ENCODE measurements at regions not wholly inside any gene's neighbourhood (a gene's known extent, or its start where the extent isn't known, plus 50 kb on each side); places are given as distances from the start of the nearest gene placed in this dataset.
"Not testable (repeated sequence)": the region's sequence is repeated elsewhere in the genome, so short reads cannot be mapped to it uniquely, and the experiment has no call there.

DNA sequence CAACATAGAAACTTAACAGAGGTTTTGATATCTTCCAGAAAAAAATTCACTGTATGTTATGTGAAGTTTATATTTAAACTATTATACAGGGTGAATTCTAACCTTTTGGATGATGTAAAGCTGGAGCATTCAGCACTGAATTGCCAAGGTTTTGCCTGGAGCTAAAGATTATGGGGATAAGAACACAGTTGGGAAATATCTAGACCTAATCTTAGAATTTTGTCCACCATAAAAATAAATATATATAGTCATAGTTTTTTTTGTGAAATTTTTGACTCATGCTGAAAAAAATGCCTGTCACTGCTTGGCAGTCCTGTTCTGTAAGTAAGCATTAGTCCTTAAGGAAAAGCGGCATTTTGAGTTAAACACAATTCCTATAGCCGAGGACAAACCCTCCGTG, 339.3 kb upstream of the TMEFF2 start:
- BruUV-seq (replicated peaks), result no TSS peak
- ChIA-PET POLR2A (no interaction called here), CTCF (no interaction called here)
- Mint-ChIP-seq H3K4me3 (ENCODE audit: unreplicated experiment) (no peak overlapping the region), H3K27ac (ENCODE audit: unreplicated experiment) (no peak overlapping the region), H3K4me1 (ENCODE audit: low read depth, unreplicated experiment) (peaks cover 10% of the 10 kb centered on the region), H3K27me3 (ENCODE audit: insufficient read depth, unreplicated experiment) (no peaks in the 10 kb centered on the region), H3K9me3 (ENCODE audit: unreplicated experiment) (no peaks in the 10 kb centered on the region), H3K36me3 (ENCODE audit: insufficient read depth, unreplicated experiment) (no peaks in the 10 kb centered on the region)
- no peaks in the 10 kb centered on the region for H3K36me3 ChIP-seq (ENCODE audit: control insufficient read depth, insufficient read depth, low read length)
- H3K4me1 ChIP-seq, result 0 out of 2 replicates have a peak, but pooled peaks cover 5% of the 10 kb centered on the region
- intact Hi-C loops (cut with micrococcal nuclease; ENCODE audit: unreplicated experiment), result no loop called here
- TF ChIP-seq, protein P1, sequence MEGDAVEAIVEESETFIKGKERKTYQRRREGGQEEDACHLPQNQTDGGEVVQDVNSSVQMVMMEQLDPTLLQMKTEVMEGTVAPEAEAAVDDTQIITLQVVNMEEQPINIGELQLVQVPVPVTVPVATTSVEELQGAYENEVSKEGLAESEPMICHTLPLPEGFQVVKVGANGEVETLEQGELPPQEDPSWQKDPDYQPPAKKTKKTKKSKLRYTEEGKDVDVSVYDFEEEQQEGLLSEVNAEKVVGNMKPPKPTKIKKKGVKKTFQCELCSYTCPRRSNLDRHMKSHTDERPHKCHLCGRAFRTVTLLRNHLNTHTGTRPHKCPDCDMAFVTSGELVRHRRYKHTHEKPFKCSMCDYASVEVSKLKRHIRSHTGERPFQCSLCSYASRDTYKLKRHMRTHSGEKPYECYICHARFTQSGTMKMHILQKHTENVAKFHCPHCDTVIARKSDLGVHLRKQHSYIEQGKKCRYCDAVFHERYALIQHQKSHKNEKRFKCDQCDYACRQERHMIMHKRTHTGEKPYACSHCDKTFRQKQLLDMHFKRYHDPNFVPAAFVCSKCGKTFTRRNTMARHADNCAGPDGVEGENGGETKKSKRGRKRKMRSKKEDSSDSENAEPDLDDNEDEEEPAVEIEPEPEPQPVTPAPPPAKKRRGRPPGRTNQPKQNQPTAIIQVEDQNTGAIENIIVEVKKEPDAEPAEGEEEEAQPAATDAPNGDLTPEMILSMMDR (IDR thresholded peaks at IDR 0.05; ENCODE audit: insufficient read depth in 1 of 2, low read depth in 1 of 2, low read length in 1 of 2, severe bottlenecking in 1 of 2, unreplicated experiment in 1 of 2), result no peak
- H3K9me3 ChIP-seq, result no peaks in the 10 kb centered on the region
- DNase-seq, result no peak
- H3K4me3 ChIP-seq (ENCODE audit: low read depth, low read length), result no peak overlapping the region
- no peaks in the 10 kb centered on the region for H3K27me3 ChIP-seq (replicated peaks; ENCODE audit: control insufficient read depth, insufficient read depth, low read length)

DNA sequence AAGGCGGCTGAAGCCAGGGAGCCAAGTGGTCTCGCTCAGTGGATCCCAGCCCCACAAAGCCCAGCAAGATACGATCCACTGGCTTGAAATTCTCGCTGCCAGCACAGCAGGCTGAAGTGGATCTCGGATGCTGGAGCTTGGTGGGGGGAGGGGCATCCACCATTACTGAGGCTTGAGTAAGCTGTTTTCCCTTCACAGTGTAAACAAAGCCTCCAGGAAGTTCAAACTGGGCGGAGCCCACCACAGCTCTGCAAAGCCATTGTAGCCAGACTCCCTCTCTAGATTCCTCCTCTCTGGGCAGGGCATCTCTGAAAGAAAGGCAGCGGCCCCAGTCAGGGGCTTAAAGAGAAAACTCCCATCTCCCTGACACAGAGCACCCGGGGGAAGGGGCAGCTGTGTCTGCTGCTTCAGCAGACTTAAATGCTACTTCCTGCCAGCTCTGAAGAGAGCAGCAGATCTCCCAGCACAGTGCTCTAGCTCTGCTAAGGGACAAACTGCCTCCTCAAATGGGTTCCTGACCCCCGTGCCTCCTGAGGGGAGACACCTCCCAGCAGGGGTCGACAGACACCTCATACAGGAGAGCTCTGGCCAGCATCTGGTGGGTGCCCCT, 330.0 kb upstream of the TMEFF2 start:
- H3K27ac Mint-ChIP-seq (ENCODE audit: unreplicated experiment); H3K4me3 ChIP-seq (ENCODE audit: low read depth, low read length); H3K36me3 Mint-ChIP-seq (ENCODE audit: insufficient read depth, unreplicated experiment); H3K4me1 ChIP-seq; H3K27me3 Mint-ChIP-seq (ENCODE audit: insufficient read depth, unreplicated experiment); H3K4me1 Mint-ChIP-seq (ENCODE audit: low read depth, unreplicated experiment); CTCF ChIA-PET; BruUV-seq (replicated peaks); intact Hi-C loops (cut with micrococcal nuclease; ENCODE audit: unreplicated experiment); H3K4me3 Mint-ChIP-seq (ENCODE audit: unreplicated experiment); H3K36me3 ChIP-seq (ENCODE audit: control insufficient read depth, insufficient read depth, low read length); DNase-seq; POLR2A ChIA-PET; H3K9me3 ChIP-seq; H3K27me3 ChIP-seq (replicated peaks; ENCODE audit: control insufficient read depth, insufficient read depth, low read length): not testable (repeated sequence)
- H3K9me3 Mint-ChIP-seq (ENCODE audit: unreplicated experiment), result peaks cover 24% of the 10 kb centered on the region

DNA sequence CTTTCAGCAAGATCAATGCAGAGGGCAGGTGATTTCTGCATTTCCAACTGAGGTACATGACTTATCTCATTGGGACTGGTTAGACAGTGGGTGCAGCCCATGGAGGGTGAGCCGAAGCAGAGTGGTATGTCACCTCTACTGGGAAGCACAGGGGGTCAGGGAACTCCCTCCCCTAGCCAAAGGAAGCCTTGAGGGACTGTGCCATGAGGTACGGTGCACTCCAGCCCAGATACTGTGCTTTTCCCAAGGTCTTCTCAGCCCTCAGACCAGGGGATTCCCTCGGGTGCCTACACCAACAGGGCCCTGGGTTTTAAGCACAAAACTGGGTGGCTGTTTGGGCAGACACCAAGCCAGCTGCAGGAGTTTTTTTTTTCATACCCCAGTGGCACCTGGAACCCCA, 329.5 kb upstream of the TMEFF2 start:
- POLR2A ChIA-PET; H3K4me3 Mint-ChIP-seq (ENCODE audit: unreplicated experiment); H3K36me3 Mint-ChIP-seq (ENCODE audit: insufficient read depth, unreplicated experiment); H3K9me3 ChIP-seq; H3K4me3 ChIP-seq (ENCODE audit: low read depth, low read length); BruUV-seq (replicated peaks); CTCF ChIA-PET; DNase-seq; H3K4me1 ChIP-seq; H3K27me3 Mint-ChIP-seq (ENCODE audit: insufficient read depth, unreplicated experiment); H3K27ac Mint-ChIP-seq (ENCODE audit: unreplicated experiment); H3K4me1 Mint-ChIP-seq (ENCODE audit: low read depth, unreplicated experiment); intact Hi-C loops (cut with micrococcal nuclease; ENCODE audit: unreplicated experiment); H3K27me3 ChIP-seq (replicated peaks; ENCODE audit: control insufficient read depth, insufficient read depth, low read length); H3K36me3 ChIP-seq (ENCODE audit: control insufficient read depth, insufficient read depth, low read length): not testable (repeated sequence)
- peaks cover 24% of the 10 kb centered on the region for H3K9me3 Mint-ChIP-seq (ENCODE audit: unreplicated experiment)

DNA sequence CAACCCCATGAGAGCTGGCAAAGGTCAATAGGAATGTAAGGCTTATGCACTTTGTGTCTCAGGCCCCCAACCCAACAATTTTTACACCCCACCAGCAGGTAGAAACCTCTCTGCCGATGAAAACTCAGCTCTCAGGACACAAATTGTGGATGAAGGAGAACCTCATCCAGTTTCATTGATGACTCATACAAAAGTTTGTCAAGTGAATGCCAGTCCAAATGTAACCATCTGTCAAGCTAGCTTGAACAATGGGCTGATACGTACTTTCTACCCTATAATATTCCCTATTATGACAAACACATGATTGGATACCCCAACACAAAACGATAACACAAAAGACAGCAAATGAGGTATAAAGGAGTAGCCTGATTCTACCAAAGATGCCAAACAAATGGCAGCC, 321.2 kb upstream of the TMEFF2 start:
- TF ChIP-seq, protein P1 (IDR thresholded peaks at IDR 0.05; ENCODE audit: insufficient read depth in 1 of 2, low read depth in 1 of 2, low read length in 1 of 2, severe bottlenecking in 1 of 2, unreplicated experiment in 1 of 2), result no peak
- Histone ChIP-seq H3K9me3 (no peaks in the 10 kb centered on the region), H3K4me1 (no peaks in the 10 kb centered on the region), H3K4me3 (ENCODE audit: low read depth, low read length) (no peak overlapping the region), H3K36me3 (ENCODE audit: control insufficient read depth, insufficient read depth, low read length) (no peaks in the 10 kb centered on the region), H3K27me3 (replicated peaks; ENCODE audit: control insufficient read depth, insufficient read depth, low read length) (no peaks in the 10 kb centered on the region)
- ChIA-PET CTCF (no interaction called here), POLR2A (no interaction called here)
- Mint-ChIP-seq H3K9me3 (ENCODE audit: unreplicated experiment) (no peaks in the 10 kb centered on the region), H3K27me3 (ENCODE audit: insufficient read depth, unreplicated experiment) (no peaks in the 10 kb centered on the region), H3K4me1 (ENCODE audit: low read depth, unreplicated experiment) (no peaks in the 10 kb centered on the region), H3K36me3 (ENCODE audit: insufficient read depth, unreplicated experiment) (no peaks in the 10 kb centered on the region), H3K27ac (ENCODE audit: unreplicated experiment) (no peak overlapping the region), H3K4me3 (ENCODE audit: unreplicated experiment) (no peak overlapping the region)
- no TSS peak for BruUV-seq (replicated peaks)
- no peak for DNase-seq
- intact Hi-C loops (cut with micrococcal nuclease; ENCODE audit: unreplicated experiment), result no loop called here
